Stomach (tissue), 8 donors: ENCODE measurements at regions not wholly inside any gene's neighbourhood (a gene's known extent, or its start where the extent isn't known, plus 50 kb on each side); places are given as distances from the start of the nearest gene placed in this dataset.
"Not testable (repeated sequence)": the region's sequence is repeated elsewhere in the genome, so short reads cannot be mapped to it uniquely, and the experiment has no call there.

ENCODE experiments used
- DNase-seq, 2 donors: peaks; one replicate each; pipeline versions ENCODE4 v3.0.0 to v3.0.0-alpha.2; 2013 to 2019
- H3K27ac ChIP-seq, 5 donors: fragments of 200-600 bp in 4 of 5; sonication (generic) in 4 of 5; one replicate each; pipeline ENCODE4 v1.5.1; 2013 to 2019; ENCODE audit warnings: mild to moderate bottlenecking in 1 of 5, moderate library complexity in 1 of 5
- H3K27me3 ChIP-seq, 3 donors: fragments of 200-600 bp; sonication (generic); one replicate each; pipeline ENCODE4 v1.5.1; 2017 to 2019; ENCODE audit warnings: mixed run types in 1 of 3
- H3K36me3 ChIP-seq, 4 donors: fragments of 200-600 bp; sonication (generic); 1 replicate in 3 of 4; 2 replicates in 1 of 4; pipeline ENCODE4 v1.5.1; 2016 to 2019
- H3K4me1 ChIP-seq, 4 donors: fragments of 200-600 bp; sonication (generic); one replicate each; pipeline ENCODE4 v1.5.1; 2016 to 2019
- H3K4me3 ChIP-seq, 4 donors: fragments of 200-600 bp; sonication (generic) in 3 of 4; one replicate each; pipeline ENCODE4 v1.5.1; 2016 to 2019; ENCODE audit warnings: mild to moderate bottlenecking in 1 of 4
- H3K9me3 ChIP-seq, 4 donors: fragments of 200-600 bp; sonication (generic); one replicate each; pipeline ENCODE4 v1.5.1; 2016 to 2019
- CTCF ChIP-seq, 7 experiments: fragments of 450-650 bp in 4 of 7; fragments of 200-600 bp in 3 of 7; sonication (generic) in 3 of 7; IDR thresholded peaks; one replicate each; pipeline ENCODE4 v1.5.1; 2016 to 2019; ENCODE audit warnings: antibody characterized with exemption in 7 of 7, control low read depth in 2 of 7, mild to moderate bottlenecking in 1 of 7
- EP300 ChIP-seq: sonication (generic); formaldehyde crosslinking; IDR thresholded peaks from one replicate; pipeline ENCODE4 v1.6.1; 2017; ENCODE audit warnings: antibody characterized with exemption
- POLR2A ChIP-seq, 4 donors: fragments of 450-650 bp; IDR thresholded peaks; one replicate each; pipeline ENCODE4 v1.6.1; 2016; ENCODE audit warnings: antibody characterized with exemption in 4 of 4, control low read depth in 2 of 4, mild to moderate bottlenecking in 1 of 4, moderate library complexity in 1 of 4
- POLR2AphosphoS5 ChIP-seq, 3 donors: sonication (generic); formaldehyde crosslinking; IDR thresholded peaks; one replicate each; pipeline ENCODE4 v1.6.1; 2016; ENCODE audit warnings: antibody characterized with exemption in 3 of 3
- WGBS, 5 donors: extraction: QIAGEN DNeasy Blood & Tissue Kit in 3 of 5; methylation state at CpG; one replicate each; pipeline versions ENCODE4 v1.1.5 to v1.1.7; 2013 to 2018; 5-methylcytosine and 5-hydroxymethylcytosine counted together
- intact Hi-C: fragments of 100-400 bp; cut with DNase I; formaldehyde crosslinking; loops from one replicate; pipeline ENCODE4 v1.15.1; 2023; ENCODE audit warnings: low total_unique reads
- donor health status: healthy with polysubstance abuse.
- donor health status: Bipolar disorder and iron deficiency.
- donor health status: healthy.

- H3K4me1 ChIP-seq, intact Hi-C loops, H3K27ac ChIP-seq, H3K36me3 ChIP-seq, H3K4me3 ChIP-seq, H3K9me3 ChIP-seq, H3K27me3 ChIP-seq: not testable (repeated sequence)
- WGBS, 5 donors, result 20 to 34% (median 32%) methylated on average over 1 of the region's 1 CpG
- peak in 4 of 7 experiments; percentile 14 to 44 (median 26) for TF ChIP-seq CTCF (IDR thresholded peaks at IDR 0.05)
- peak in 1 of 2 donors; percentile 32 for DNase-seq
Observed at GRCh38 chr11:89616999-89617602, 93.0 kb upstream of the TRIM77 start.

- H3K27me3 ChIP-seq, H3K9me3 ChIP-seq, H3K27ac ChIP-seq, H3K4me1 ChIP-seq, H3K4me3 ChIP-seq, H3K36me3 ChIP-seq, DNase-seq: not testable (repeated sequence)
- intact Hi-C loops, result loop anchor here (10.0 kb wide), 1 partner anchor 146 kb away; no protein-coding TSS in a partner anchor
- 74 to 85% (median 79%) methylated on average over 3 of the region's 3 CpGs for WGBS, 5 donors
Observed at GRCh38 chr11:89620721-89621120, 89.4 kb upstream of the TRIM77 start.

GRCh38 chr11:89625171-89625570 lies 84.9 kb upstream of the TRIM77 start:
- 71 to 82% (median 79%) methylated on average over 6 of the region's 6 CpGs for WGBS, 5 donors
- Histone ChIP-seq H3K4me3 (no peak overlapping the region), H3K27ac (no peak overlapping the region), H3K4me1 (no peaks in the 10 kb centered on the region), H3K36me3 (no peaks in the 10 kb centered on the region), H3K9me3 (no peaks in the 10 kb centered on the region), H3K27me3 (no peaks in the 10 kb centered on the region)
- intact Hi-C loops, result loop anchor here (10.0 kb wide), 1 partner anchor 150 kb away; no protein-coding TSS in a partner anchor
- no peak for DNase-seq
- TF ChIP-seq POLR2AphosphoS5 (IDR thresholded peaks at IDR 0.05) (no peak), CTCF (IDR thresholded peaks at IDR 0.05) (no peak), POLR2A (IDR thresholded peaks at IDR 0.05) (no peak), EP300 (no peak)

GRCh38 chr11:89626366-89626765 lies 83.7 kb upstream of the TRIM77 start:
- H3K27me3 ChIP-seq, result no peaks in the 10 kb centered on the region

GRCh38 chr11:89626881-89627280 lies 83.2 kb upstream of the TRIM77 start:
- not testable (repeated sequence) for H3K27ac ChIP-seq, H3K4me1 ChIP-seq, H3K4me3 ChIP-seq, H3K36me3 ChIP-seq, H3K9me3 ChIP-seq, H3K27me3 ChIP-seq, DNase-seq
- WGBS, 5 donors, result 71 to 79% (median 72%) methylated on average over 2 of the region's 2 CpGs
- intact Hi-C loops, result loop anchor here (10.0 kb wide), 1 partner anchor 152 kb away; no protein-coding TSS in a partner anchor

More at GRCh38 chr11:89626366-89626765, 83.7 kb upstream of the TRIM77 start:
- intact Hi-C loops, result loop anchor here (10.0 kb wide), 1 partner anchor 152 kb away; no protein-coding TSS in a partner anchor
- Histone ChIP-seq H3K9me3 (no peaks in the 10 kb centered on the region), H3K36me3 (no peaks in the 10 kb centered on the region), H3K4me1 (no peaks in the 10 kb centered on the region), H3K27ac (no peak overlapping the region), H3K4me3 (no peak overlapping the region)
- no peak for DNase-seq
- TF ChIP-seq POLR2AphosphoS5 (IDR thresholded peaks at IDR 0.05) (no peak), EP300 (no peak), CTCF (IDR thresholded peaks at IDR 0.05) (no peak), POLR2A (IDR thresholded peaks at IDR 0.05) (no peak)
